Astrocyte (in vitro differentiated cells and primary cell): ENCODE measurements at regions not wholly inside any gene's neighbourhood (a gene's known extent, or its start where the extent isn't known, plus 50 kb on each side); places are given as distances from the start of the nearest gene placed in this dataset.

Experiments
- CTCF ChIP-seq: IDR thresholded peaks from 2 replicates; pipeline ENCODE4 v1.5.1; 2011; ENCODE audit warnings: low read depth, mild to moderate bottlenecking, inconsistent platforms, low read length, moderate library complexity; ENCODE audit not compliant: insufficient read depth
- EZH2 ChIP-seq: IDR thresholded peaks from 2 replicates; pipeline ENCODE4 v1.6.1; 2012; ENCODE audit warnings: mild to moderate bottlenecking, low read length, inconsistent platforms; ENCODE audit not compliant: insufficient read depth

- TF ChIP-seq CTCF, result no peak
- no peak for TF ChIP-seq EZH2
Measured at GRCh38 chr4:103370336-103370735, 172.2 kb upstream of the CENPE start.
